Kidney (tissue), 13 donors: ENCODE measurements at regions not wholly inside any gene's neighbourhood (a gene's known extent, or its start where the extent isn't known, plus 50 kb on each side); places are given as distances from the start of the nearest gene placed in this dataset.

ENCODE experiments used
- DNase-seq, 5 donors: peaks; one replicate each; pipeline ENCODE4 v3.0.0-alpha.2; 2013 to 2020
- FAIRE-seq: peaks from 2 replicates; lab custom pipeline; 2012; peaks lifted over from hg19 to GRCh38; lab: Jason Lieb, UNC
- H3K27ac ChIP-seq, 2 donors: one replicate each; pipeline ENCODE4 v1.7.0; 2013; ENCODE audit warnings: low read depth in 2 of 2, low read length in 2 of 2, inconsistent platforms in 1 of 2
- H3K27me3 ChIP-seq: one replicate; pipeline ENCODE4 v1.7.1; 2013; ENCODE audit warnings: low read length, inconsistent platforms; ENCODE audit not compliant: control insufficient read depth, insufficient read depth
- H3K36me3 ChIP-seq, 3 donors: one replicate each; pipeline versions ENCODE4 v1.7.0 to v1.7.1; 2013; ENCODE audit warnings: low read length in 3 of 3, control low read depth in 1 of 3, inconsistent platforms in 1 of 3; ENCODE audit not compliant: insufficient read depth in 3 of 3, control insufficient read depth in 2 of 3
- H3K4me1 ChIP-seq, 3 donors: one replicate each; pipeline versions ENCODE4 v1.7.0 to v1.7.1; 2013; ENCODE audit warnings: low read length in 3 of 3, inconsistent platforms in 1 of 3, low read depth in 1 of 3; ENCODE audit not compliant: control insufficient read depth in 2 of 3, insufficient read depth in 2 of 3
- H3K4me3 ChIP-seq, 3 donors: one replicate each; pipeline versions ENCODE4 v1.7.0 to v1.8.1; 2013; ENCODE audit warnings: low read length in 3 of 3, control low read depth in 1 of 3, inconsistent platforms in 1 of 3
- H3K9ac ChIP-seq, 3 donors: one replicate each; pipeline versions ENCODE4 v1.7.0 to v1.7.1; 2013; ENCODE audit warnings: low read length in 3 of 3, control low read depth in 1 of 3, inconsistent platforms in 1 of 3
- H3K9me3 ChIP-seq, 3 donors: one replicate each; pipeline versions ENCODE4 v1.7.0 to v1.7.1; 2013; ENCODE audit warnings: low read length in 3 of 3, control low read depth in 1 of 3, inconsistent platforms in 1 of 3; ENCODE audit not compliant: control insufficient read depth in 2 of 3, insufficient read depth in 1 of 3
- CTCF ChIP-seq: IDR thresholded peaks from 3 replicates; pipeline ENCODE4 v1.5.1; 2012; ENCODE audit warnings: mild to moderate bottlenecking, moderate library complexity, borderline replicate concordance; ENCODE audit not compliant: insufficient read depth; ENCODE audit errors: extremely low read depth
- intact Hi-C: fragments of 100-400 bp; cut with DNase I; formaldehyde crosslinking; loops from one replicate; pipeline ENCODE4 v1.11.1; 2022
- donor health status: control.
- donor health status: control.
- donor health status: control.
- donor health status: control.
- donor health status: control.
- donor health status: DM: yes; HTN: yes; CAD: no.
- donor health status: Normal renal cell carcinoma (clear cell type).

GRCh38 chr3:35275768-35276167 is 363.6 kb upstream of the ARPP21 start:
- intact Hi-C loops, result no loop called here
- no peaks in the 10 kb centered on the region for H3K9me3 ChIP-seq
- no peak for TF ChIP-seq CTCF
- no peaks in the 10 kb centered on the region for H3K27me3 ChIP-seq
- no peak for DNase-seq
- no peak overlapping the region for H3K9ac ChIP-seq
- no peak overlapping the region for H3K4me3 ChIP-seq
- H3K4me1 ChIP-seq, result no peaks in the 10 kb centered on the region
- H3K27ac ChIP-seq, result no peak overlapping the region
- no peaks in the 10 kb centered on the region for H3K36me3 ChIP-seq
- FAIRE-seq, result no peak

- no peak overlapping the region for H3K9ac ChIP-seq
- H3K27me3 ChIP-seq, result no peaks in the 10 kb centered on the region
- intact Hi-C loops, result no loop called here
- no peak for FAIRE-seq
- no peak for TF ChIP-seq CTCF
- H3K4me1 ChIP-seq, result no peaks in the 10 kb centered on the region
- no peaks in the 10 kb centered on the region for H3K9me3 ChIP-seq
- H3K27ac ChIP-seq, result no peak overlapping the region
- no peak for DNase-seq
- H3K36me3 ChIP-seq, result no peaks in the 10 kb centered on the region
- H3K4me3 ChIP-seq, result no peak overlapping the region
These were observed 362.8 kb upstream of the ARPP21 start for GRCh38 chr3:35276568-35276967.

- FAIRE-seq, result no peak
- H3K27ac ChIP-seq, result no peak overlapping the region
- no peaks in the 10 kb centered on the region for H3K4me1 ChIP-seq
- H3K9me3 ChIP-seq, result no peaks in the 10 kb centered on the region
- H3K4me3 ChIP-seq, result no peak overlapping the region
- no peaks in the 10 kb centered on the region for H3K27me3 ChIP-seq
- TF ChIP-seq CTCF, result no peak
- intact Hi-C loops, result no loop called here
- no peak overlapping the region for H3K9ac ChIP-seq
- DNase-seq, result no peak
- no peaks in the 10 kb centered on the region for H3K36me3 ChIP-seq
These were observed 347.7 kb upstream of the ARPP21 start for GRCh38 chr3:35291471-35292236.
